Heart left ventricle (tissue), 13 donors: ENCODE measurements at regions not wholly inside any gene's neighbourhood (a gene's known extent, or its start where the extent isn't known, plus 50 kb on each side); places are given as distances from the start of the nearest gene placed in this dataset.

Experiments used
- CTCF ChIP-seq, 12 donors: fragments of 200-600 bp; sonication (generic) in 4 of 12; IDR thresholded peaks; one replicate each; pipeline versions ENCODE4 v1.5.0 to v1.8.0; 2018 to 2022; ENCODE audit warnings: antibody characterized with exemption in 12 of 12, mild to moderate bottlenecking in 5 of 12
- POLR2A ChIP-seq, 2 donors: fragments of 450-650 bp; IDR thresholded peaks; one replicate each; pipeline ENCODE4 v1.6.1; 2017; ENCODE audit warnings: antibody characterized with exemption in 2 of 2, mild to moderate bottlenecking in 2 of 2, moderate library complexity in 2 of 2
- donor health status: ischemic (EF 13 %, LVEDD 7.1; RV severe dilation, severe dysfunction).
- donor health status: DM: no; HTN: yes; CAD: no.
- donor health status: DM: no; HTN: no; CAD: no.
- donor health status: ischemic (EF 25% LVEDD 6.9; RV normal size, moderate dysfunction).
- donor health status: ischemic (EF 25% LVEDD 5.7; RV mildly dilated, moderate dysfunction).
- donor health status: ischemic (EF 35%, LVEDD 5.7; RV mildly dilated, moderate dysfunction).
- donor health status: nonischemic (EF 11% LVEDD 7.7; RV severe dilation, severe dysfunction).
- donor health status: DM: yes; HTN: yes; CAD: no.
- donor health status: PGD.
- donor health status: ischemic (EF 29% LVEDD 5.4; RV normal size, mild dysfunction).
- donor health status: nonischemic (EF 23%, LVEDD 6.1; RV moderate dilation, normal function).

- no peak for TF ChIP-seq CTCF (IDR thresholded peaks at IDR 0.05)
- TF ChIP-seq POLR2A (IDR thresholded peaks at IDR 0.05): no peak
These were observed 483.9 kb downstream of the DISC1 start for GRCh38 chr1:232110281-232111090.
